Type B pancreatic cell (in vitro differentiated cells): ENCODE measurements at regions not wholly inside any gene's neighbourhood (a gene's known extent, or its start where the extent isn't known, plus 50 kb on each side); places are given as distances from the start of the nearest gene placed in this dataset.

ENCODE experiments used
- DNase-seq: peaks from one replicate; pipeline ENCODE4 v3.0.0; 2021; ENCODE audit warnings: mixed read lengths; ENCODE audit not compliant: unreplicated experiment; ENCODE audit errors: extremely low spot score
- H3K27ac Mint-ChIP-seq: 2 replicates; pipeline ENCODE4 v1.8.0; 2021; ENCODE audit warnings: mild to moderate bottlenecking, mixed read lengths
- H3K27me3 Mint-ChIP-seq: 2 replicates; pipeline ENCODE4 v1.8.0; 2021; ENCODE audit warnings: mixed read lengths
- H3K36me3 Mint-ChIP-seq: 2 replicates; pipeline ENCODE4 v1.8.0; 2021; ENCODE audit warnings: mixed read lengths
- H3K4me1 Mint-ChIP-seq: one replicate; pipeline ENCODE4 v1.8.0; 2021; ENCODE audit warnings: mixed read lengths; ENCODE audit not compliant: unreplicated experiment
- H3K4me3 Mint-ChIP-seq: 2 replicates; pipeline ENCODE4 v1.8.0; 2021; ENCODE audit warnings: mild to moderate bottlenecking, mixed read lengths
- H3K9me3 Mint-ChIP-seq: 2 replicates; pipeline ENCODE4 v1.8.0; 2021; ENCODE audit warnings: mixed read lengths
- TF ChIP-seq, protein P1 (sequence below): fragments of 200-600 bp; sonication (generic); conservative IDR thresholded peaks from 2 replicates; pipeline ENCODE4 v1.5.0; 2021; ENCODE audit warnings: antibody characterized with exemption, mild to moderate bottlenecking

GRCh38 chr6:1007159-1007558 lies 304.7 kb upstream of the FOXQ1 start:
- no peak overlapping the region for H3K27ac Mint-ChIP-seq
- H3K27me3 Mint-ChIP-seq = peaks cover 8% of the 10 kb centered on the region
- H3K4me3 Mint-ChIP-seq = no peak overlapping the region
- no peak for DNase-seq
- no peaks in the 10 kb centered on the region for H3K36me3 Mint-ChIP-seq
- no peaks in the 10 kb centered on the region for H3K4me1 Mint-ChIP-seq
- no peaks in the 10 kb centered on the region for H3K9me3 Mint-ChIP-seq
- TF ChIP-seq, protein P1, sequence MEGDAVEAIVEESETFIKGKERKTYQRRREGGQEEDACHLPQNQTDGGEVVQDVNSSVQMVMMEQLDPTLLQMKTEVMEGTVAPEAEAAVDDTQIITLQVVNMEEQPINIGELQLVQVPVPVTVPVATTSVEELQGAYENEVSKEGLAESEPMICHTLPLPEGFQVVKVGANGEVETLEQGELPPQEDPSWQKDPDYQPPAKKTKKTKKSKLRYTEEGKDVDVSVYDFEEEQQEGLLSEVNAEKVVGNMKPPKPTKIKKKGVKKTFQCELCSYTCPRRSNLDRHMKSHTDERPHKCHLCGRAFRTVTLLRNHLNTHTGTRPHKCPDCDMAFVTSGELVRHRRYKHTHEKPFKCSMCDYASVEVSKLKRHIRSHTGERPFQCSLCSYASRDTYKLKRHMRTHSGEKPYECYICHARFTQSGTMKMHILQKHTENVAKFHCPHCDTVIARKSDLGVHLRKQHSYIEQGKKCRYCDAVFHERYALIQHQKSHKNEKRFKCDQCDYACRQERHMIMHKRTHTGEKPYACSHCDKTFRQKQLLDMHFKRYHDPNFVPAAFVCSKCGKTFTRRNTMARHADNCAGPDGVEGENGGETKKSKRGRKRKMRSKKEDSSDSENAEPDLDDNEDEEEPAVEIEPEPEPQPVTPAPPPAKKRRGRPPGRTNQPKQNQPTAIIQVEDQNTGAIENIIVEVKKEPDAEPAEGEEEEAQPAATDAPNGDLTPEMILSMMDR = no peak

GRCh38 chr6:1004885-1005630 lies 306.8 kb upstream of the FOXQ1 start:
- Mint-ChIP-seq H3K27me3 (peaks cover 4% of the 10 kb centered on the region), H3K36me3 (no peaks in the 10 kb centered on the region), H3K4me3 (no peak overlapping the region), H3K4me1 (no peaks in the 10 kb centered on the region), H3K9me3 (no peaks in the 10 kb centered on the region), H3K27ac (no peak overlapping the region)
- no peak for DNase-seq
- TF ChIP-seq, protein P1 = no peak

DNA sequence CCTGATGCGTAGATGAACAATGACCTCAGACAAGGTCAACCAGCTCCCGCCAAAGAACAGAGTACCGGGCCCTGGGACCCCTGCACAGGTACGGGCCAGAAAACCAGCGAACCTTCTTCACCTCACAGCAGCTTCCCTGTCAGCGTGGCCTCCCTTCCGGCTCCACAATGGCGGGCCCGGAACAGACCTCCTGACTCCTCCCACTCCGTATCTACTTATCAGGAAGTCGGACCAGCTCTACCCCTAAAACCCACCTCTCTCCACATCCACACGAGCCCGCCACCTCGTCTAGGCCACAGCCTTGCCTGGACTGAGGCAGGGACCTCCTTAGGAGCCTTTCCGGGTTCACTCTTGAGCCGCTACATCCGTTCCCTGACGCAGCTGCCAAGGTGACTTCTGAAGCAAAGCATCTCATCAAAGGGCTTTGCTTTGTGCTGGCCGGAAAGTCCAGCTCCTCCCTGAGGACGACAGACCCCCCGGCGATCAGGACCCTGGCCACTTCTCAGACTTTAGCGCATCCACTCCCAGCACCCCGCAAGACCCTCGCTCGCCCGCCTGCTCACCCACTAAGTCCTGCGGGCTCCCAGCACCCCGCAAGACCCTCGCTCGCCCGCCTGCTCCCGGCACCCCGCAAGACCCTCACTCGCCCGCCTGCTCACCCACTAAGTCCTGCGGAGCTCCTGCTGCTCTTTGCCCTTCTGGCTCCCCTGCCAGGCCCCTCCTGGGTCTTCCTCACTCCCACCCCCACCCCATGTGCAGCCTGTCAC lies 308.3 kb upstream of the FOXQ1 start:
- Mint-ChIP-seq H3K27ac (no peak overlapping the region), H3K27me3 (no peaks in the 10 kb centered on the region), H3K9me3 (no peaks in the 10 kb centered on the region), H3K4me3 (no peak overlapping the region), H3K36me3 (no peaks in the 10 kb centered on the region), H3K4me1 (no peaks in the 10 kb centered on the region)
- TF ChIP-seq, protein P1 = no peak
- no peak for DNase-seq

DNA sequence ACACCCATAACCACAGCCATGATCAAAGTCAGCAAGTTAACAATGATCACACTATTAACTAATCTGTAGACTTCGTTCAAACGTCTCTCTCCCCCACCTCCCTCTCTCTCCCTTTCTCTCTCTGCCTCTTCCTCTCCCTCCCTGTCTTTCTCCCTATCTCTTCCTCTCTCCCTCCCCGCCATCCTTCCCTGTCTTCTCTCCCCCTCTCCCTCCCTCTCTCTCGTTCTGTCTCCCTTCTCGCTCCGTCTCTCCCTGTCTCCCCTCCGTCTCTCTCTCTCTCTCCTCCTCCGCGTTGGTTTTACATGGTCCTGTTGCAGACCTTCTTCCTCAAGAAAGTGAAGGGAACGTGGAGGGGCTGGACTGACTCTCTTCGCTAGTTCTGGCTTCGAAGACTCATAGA lies 308.9 kb upstream of the FOXQ1 start:
- H3K4me1 Mint-ChIP-seq = no peaks in the 10 kb centered on the region
- no peak overlapping the region for H3K4me3 Mint-ChIP-seq
- H3K36me3 Mint-ChIP-seq = no peaks in the 10 kb centered on the region
- peaks cover 4% of the 10 kb centered on the region for H3K27me3 Mint-ChIP-seq
- H3K9me3 Mint-ChIP-seq = no peaks in the 10 kb centered on the region
- TF ChIP-seq, protein P1 = no peak
- H3K27ac Mint-ChIP-seq = no peak overlapping the region
- DNase-seq = no peak

- no peaks in the 10 kb centered on the region for H3K9me3 Mint-ChIP-seq
- H3K36me3 Mint-ChIP-seq = no peaks in the 10 kb centered on the region
- no peak overlapping the region for H3K27ac Mint-ChIP-seq
- no peak overlapping the region for H3K4me3 Mint-ChIP-seq
- no peak for DNase-seq
- TF ChIP-seq, protein P1 = no peak
- peaks cover 12% of the 10 kb centered on the region for H3K27me3 Mint-ChIP-seq
- H3K4me1 Mint-ChIP-seq = no peaks in the 10 kb centered on the region
Observed at GRCh38 chr6:1001655-1002349, 308.9 kb upstream of the EXOC2 start.
